T47D (cell line): ENCODE measurements at regions not wholly inside any gene's neighbourhood (a gene's known extent, or its start where the extent isn't known, plus 50 kb on each side); places are given as distances from the start of the nearest gene placed in this dataset.

ENCODE experiments used
- DNase-seq, 2 experiments: peaks; one replicate each; pipeline versions ENCODE4 v3.0.0 to v3.0.0-alpha.2; 2011 to 2012; ENCODE audit warnings: low read depth in 1 of 2, low spot score in 1 of 2
- JUND ChIP-seq: IDR thresholded peaks from 2 replicates; pipeline ENCODE4 v1.6.1; 2012; ENCODE audit warnings: low read depth
- in situ Hi-C: cut with HindIII; loops from 2 replicates; pipeline ENCODE4 v1.10.0; 2016; ENCODE audit warnings: low sequenced_read_pairs, low pct_unique_long_range_greater_than_20kb

DNA sequence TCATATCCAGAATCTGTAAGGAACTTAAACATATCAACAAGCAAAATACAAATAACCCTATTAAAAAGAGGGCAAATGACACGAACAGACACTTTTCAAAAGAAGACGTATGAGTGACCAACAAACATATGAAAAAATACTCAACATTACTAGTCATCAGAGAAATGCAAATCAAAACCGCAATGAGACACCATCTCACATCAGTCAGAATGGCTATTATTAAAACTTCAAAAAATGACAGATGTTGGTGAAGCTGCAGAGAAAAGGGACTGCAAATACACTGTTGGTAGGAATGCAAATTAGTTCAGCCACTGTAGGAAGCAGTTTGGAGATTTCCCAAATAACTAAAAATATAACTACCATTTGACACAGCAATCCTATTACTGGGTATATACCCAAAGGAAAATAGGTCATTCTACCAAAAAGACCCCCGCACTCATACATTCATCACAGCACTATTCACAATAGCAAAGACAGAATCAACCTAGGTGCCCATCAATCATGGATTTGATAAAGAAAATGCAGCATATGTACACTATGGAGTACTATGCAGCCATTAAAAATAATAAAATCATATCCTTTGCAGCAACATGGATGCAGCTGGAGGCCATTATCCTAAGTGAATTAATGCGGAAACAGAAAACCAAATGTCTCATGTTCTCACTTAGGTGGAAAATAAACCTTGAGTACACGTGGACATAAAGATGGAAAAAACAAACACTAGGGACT is 230.1 kb upstream of the RAB4A start:
- in situ Hi-C loops: no loop called here
- TF ChIP-seq JUND: no peak
- no peak for DNase-seq

DNA sequence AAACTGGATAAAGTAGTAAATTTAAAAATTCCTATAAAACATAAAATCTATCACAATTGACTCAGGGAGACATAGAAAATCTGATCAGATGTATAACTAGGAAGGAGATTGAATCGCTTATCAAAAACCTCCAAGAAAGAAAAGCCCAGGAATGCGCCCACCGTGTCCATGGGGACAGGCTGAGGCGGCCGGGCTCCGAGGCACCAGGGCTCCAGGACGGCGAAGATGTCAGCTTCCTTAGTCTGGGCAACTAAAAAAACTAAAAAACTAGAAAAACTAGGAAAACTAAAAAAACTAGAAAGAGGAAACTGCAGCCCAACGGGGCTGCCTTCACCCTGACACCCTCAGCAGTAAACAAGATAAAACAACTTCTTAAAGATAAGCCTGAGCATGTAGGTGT is 229.0 kb upstream of the RAB4A start:
- DNase-seq: no peak
- in situ Hi-C loops: no loop called here
- no peak for TF ChIP-seq JUND

DNA sequence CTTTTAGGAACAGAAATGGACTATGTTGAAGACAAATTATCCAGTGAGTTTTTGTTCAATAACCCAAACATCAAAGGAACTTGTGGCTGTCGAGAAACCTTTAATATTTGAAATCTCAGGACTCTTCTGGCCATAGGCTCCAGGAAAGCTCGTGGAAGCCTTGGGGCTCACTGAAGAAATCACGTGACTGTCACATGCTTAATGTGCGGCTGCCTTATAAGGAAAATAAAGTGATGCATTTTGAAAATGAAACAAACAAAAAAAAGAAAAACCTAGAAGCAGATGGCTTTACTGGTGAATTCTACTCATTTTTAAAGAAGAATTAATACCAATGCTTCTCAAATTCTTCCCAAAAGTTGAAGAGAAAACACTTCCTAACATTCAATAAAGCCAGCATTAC is 228.4 kb upstream of the RAB4A start:
- in situ Hi-C loops: no loop called here
- TF ChIP-seq JUND: no peak
- DNase-seq: no peak

DNA sequence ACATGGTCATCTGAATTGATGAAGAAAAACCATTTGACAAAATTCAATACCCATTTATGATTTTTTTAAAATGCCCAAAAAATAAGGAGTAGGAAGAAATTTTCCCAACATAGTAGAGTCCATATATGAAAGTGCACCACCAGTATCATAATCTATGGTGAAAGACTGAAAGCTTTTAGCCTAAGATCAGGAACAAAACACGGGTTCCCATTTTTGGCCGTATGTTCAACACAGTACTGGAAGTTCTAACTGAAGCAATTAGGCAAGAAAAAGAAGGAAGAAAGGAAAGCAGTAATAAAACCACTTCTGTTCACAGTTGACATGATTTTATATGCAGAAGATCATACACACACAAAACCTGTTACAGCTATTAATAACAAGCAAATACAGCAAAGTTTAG is 227.8 kb upstream of the RAB4A start:
- TF ChIP-seq JUND: no peak
- in situ Hi-C loops: no loop called here
- no peak for DNase-seq

DNA sequence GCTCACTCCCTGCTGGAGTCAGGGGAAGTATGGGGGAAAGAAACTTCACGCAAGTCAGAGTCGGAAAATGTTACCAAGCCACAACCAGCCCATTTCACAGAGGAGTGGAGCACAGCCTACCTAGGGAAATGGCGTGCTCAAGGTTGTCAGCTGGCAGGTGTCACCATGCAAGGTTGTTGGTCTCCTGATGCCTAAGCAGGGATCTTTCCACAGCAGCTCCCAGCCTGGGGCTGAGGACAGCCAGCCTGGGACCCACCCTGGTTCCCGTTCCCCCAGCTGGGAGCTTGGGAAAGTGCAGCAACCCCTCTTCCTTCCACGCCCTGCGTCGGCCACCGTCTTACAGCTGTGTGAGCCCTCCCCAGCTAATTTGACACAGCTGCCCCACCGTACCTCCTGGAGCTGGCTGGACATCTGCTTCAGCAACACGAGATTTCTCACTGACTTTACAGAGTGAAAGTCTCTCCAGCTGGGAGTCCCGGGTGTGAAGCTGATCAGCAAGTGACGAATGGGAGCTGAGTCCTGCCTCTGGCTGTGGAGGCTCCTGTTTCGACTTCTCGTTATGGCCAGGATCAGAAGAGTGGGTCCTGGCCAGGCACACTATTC is 224.6 kb upstream of the RAB4A start:
- no peak for TF ChIP-seq JUND
- no peak for DNase-seq

DNA sequence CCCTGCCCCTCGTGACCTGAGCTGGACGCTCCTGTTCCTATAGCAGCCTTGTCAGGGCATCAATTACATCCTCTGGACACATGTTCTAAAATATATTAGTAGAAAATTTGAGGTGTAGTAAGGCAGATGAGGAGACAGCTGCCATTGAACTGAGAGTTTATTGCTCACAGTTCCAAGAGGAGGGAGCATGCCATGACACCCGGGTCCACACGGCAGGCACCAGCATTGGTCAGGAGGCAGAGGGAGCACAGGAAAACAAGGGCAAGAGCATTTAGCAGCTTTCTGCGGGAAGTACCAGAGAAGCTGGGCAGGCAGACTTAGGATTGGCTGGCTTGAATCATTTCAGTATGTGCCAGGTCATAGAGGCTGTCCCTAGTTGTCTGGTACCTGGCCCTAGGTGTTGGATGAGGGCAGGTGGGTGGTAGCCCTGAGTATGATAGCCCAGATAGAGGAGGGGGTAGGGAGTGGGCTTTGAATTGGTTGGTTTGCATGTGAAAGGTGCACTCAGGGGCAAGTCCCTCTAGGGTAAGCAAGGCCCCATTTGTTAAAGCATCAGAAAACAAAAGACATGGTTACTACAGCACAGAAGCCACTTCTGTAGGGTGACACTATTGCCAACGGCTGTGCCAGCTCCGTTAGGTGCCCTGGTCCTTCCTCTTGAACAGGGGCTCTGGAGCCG is 223.6 kb upstream of the RAB4A start:
- TF ChIP-seq JUND: no peak
- no peak for DNase-seq
- in situ Hi-C loops: no loop called here

More for the DNA sequence above, 224.6 kb upstream of the RAB4A start:
- in situ Hi-C loops: no loop called here

DNA sequence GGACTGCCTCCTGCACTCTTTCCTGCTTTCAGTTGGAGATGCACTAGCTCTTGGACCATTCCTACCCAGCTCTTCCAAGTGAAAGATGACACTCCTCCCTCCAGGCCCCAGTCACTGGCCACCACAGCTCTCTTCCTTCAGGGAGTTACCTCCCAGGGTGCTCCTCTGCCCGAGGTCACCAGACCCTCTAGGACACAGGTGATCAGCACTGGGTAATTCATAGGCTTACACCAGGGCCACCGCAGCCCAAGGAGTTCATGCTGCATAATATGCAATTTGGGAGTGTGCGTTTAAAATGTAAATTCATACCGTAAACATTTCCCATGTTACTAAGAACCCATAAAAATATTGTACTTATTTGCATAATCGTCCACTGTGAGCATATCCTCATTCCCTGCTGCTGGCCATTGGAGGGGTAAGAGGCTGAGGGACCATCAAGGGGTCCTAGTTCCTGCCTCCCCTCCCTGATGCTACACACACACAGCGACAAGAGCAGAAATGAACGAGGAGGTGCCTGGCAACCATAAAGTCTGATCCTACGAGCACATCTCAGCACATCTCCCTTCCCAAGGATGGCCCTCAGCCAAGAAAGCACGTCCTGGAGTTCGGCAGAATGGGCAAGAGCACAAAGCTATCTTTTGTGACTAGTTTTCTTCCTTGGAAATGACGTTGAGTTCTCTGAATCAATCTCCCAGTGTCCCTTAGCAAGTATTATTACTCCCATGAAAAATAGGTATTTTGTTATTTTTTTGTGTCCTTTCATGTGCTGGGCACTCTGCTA is 222.9 kb upstream of the RAB4A start:
- no peak for DNase-seq
- in situ Hi-C loops: no loop called here
- no peak for TF ChIP-seq JUND

DNA sequence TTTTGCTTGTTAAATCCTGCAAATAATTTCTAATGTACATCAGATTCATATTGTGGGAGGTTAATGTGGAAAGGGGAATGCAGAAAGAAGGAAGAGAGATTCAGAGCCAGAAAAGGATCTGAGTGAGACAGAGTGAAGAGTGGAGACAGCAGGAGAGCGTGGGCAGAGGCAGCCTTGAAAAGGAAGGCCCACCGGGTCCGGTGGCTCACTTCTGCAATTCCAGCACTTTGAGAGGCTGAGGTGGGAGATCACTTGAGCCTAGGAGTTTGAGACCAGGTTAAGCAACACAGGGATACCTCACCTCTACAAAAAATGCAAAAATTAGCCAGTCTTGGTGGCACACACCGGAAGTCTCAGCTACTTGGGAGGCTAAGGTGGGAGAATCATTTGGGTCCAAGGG is 222.0 kb upstream of the RAB4A start:
- in situ Hi-C loops: no loop called here
- DNase-seq: no peak
- TF ChIP-seq JUND: no peak

DNA sequence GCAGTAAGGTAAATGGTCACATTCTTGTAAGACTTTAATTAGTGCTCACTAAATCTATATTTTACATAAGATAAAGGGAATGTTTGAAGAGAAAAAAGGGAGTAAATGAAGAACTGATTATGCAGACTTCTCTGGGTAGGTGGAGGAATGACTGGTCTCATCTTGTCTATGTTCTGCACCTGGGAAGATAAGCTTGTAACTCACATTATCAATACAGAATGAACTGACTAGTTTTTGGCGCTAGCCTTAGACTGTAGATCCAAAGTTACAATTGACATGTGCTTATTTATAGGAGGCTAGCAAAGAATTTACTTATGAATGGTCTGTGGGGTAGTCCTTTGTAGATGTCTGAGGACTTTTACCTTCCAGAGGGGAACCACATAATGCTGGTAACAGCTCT is 214.9 kb upstream of the RAB4A start:
- in situ Hi-C loops: no loop called here
- no peak for DNase-seq
- TF ChIP-seq JUND: no peak

DNA sequence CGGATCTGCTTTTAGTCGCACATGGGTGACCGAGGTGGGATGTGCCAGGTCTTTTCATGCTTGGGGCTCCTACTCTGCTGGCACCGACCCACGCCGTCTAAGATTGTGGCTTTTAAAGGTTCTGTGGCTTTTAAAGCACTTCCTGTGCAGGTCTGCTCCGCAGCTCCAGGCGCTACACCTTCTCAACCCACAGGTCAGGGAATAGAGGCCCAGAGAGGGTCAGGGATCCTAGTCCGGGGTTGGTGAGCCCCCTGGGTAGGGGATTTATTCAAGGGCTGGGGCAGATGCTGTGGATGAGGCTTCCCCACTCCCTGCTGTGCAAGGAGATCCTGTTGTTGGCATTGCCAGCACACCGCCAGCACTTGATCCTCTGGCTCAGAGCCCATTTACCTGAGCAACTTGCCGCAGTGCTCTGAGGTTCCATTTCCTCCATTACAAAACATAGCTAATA is 212.8 kb upstream of the RAB4A start:
- DNase-seq: no peak
- no peak for TF ChIP-seq JUND
- in situ Hi-C loops: no loop called here

DNA sequence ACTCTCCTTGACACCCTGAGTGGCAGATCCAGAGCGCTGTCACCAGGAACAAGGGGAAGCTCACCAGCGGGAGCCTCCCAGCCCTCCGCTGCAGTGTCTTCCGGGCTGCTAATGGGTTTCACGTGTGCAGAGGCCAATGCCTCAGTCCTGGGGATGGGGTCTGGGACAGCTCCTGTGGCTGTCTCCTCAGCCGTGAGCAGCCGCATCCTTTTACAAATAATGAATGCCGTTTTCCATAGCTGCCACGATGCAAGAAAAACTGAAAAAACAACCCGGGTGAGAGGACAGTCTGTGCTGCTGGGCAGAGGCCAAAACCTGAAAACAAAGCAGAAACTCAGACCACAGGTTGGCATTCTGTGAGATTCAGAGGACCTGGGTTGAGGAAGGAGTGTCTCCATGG is 212.2 kb upstream of the RAB4A start:
- in situ Hi-C loops: no loop called here
- no peak for DNase-seq
- no peak for TF ChIP-seq JUND

DNA sequence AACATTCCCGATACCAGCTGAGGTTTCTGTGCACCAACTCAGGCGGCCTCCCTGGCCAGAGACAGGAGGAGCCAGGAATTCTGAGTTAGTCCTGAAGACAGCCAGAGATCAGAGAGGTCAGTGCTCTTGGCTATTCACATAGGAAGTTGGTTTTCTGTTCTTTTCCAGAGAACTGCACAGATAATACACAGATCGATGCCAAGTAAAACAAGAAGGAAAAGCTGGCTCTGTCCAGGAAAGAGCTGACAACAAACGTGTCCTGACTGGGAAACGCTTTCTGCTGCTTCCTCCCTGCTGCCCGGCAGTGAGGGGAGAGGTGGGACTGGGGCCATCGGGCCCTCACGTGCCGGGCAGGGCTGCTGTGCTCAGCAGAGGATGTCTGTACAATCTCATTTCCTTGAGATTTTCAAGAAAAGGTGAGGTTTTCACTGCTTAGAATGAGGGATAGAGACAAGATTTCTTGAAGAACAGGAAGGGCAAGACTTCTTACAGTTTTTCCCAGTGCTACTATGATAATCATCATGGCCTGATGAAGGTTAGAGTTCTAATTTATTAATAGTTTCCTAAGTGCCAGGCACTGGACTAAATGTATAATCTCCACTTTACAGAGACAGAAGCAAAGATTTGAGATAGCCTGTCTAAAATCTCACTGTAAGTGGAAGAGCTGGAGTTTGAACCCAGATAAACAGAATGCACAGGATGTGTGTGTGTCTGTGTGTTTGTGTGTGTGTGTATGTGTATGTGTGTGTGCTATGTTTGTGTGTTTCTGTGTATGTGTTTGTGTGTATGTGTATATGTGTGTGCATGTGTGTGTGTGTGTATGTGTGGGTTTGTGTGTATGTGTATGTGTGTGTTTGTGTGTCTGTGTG is 211.0 kb upstream of the RAB4A start:
- no peak for TF ChIP-seq JUND
- in situ Hi-C loops: no loop called here
- peak in 1 of 2 experiments; percentile 13 for DNase-seq
